Fibroblast of skin of left quadriceps (primary cell): ENCODE measurements at regions not wholly inside any gene's neighbourhood (a gene's known extent, or its start where the extent isn't known, plus 50 kb on each side); places are given as distances from the start of the nearest gene placed in this dataset.
A peak's percentile ranks its signal among the peaks of the same experiment; 100 is the strongest.

ENCODE experiments used
- DNase-seq, 2 experiments: peaks; one replicate each; pipeline ENCODE4 v3.0.0-alpha.2; 2013; ENCODE audit warnings: low read depth in 2 of 2

GRCh38 chr5:171509467-171509866 is 90.0 kb downstream of the FGF18 start:
- DNase-seq, result no peak

DNA sequence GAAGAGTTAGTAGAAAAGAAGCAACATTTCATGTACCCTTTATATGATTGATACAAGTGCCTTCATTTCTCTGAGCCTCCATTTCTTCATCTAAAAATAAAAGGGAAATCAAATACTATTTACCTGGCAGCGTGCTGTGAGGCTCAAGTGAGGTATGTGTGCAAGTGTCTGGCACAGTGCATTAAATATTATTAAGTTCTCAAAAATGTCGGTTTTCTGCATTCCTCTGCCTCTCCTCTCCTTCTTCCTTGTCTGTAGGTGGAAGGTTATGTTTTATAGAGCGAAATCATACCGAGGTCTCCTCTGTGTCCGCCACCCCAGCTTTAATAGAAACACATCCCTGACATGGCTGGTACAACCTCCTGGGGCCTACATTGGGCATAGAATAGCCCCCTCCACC is 93.0 kb downstream of the FGF18 start:
- no peak for DNase-seq

- DNase-seq, result no peak
These were observed 94.1 kb downstream of the FGF18 start for GRCh38 chr5:171513591-171513990.

DNA sequence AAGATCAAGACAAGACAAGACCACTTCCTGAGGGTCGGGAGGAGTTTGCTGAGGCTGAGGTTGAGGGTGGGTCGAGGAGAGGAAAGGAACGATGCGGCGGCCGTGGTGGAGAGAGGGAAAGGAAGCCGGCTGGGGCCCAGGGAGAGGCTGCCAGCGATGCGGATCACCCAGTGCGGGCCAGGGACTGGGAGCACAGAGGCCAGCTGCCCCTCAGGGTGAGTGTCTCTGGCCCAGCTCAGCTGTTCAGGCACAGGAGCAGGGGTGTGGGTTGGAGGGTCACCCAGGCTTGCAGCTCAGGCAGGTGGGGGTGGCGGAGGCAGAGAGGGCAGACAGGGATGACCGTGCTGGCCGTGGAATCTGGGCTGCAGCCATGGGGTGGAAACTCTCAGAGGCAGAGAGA is 99.5 kb downstream of the FGF18 start:
- no peak for DNase-seq

DNA sequence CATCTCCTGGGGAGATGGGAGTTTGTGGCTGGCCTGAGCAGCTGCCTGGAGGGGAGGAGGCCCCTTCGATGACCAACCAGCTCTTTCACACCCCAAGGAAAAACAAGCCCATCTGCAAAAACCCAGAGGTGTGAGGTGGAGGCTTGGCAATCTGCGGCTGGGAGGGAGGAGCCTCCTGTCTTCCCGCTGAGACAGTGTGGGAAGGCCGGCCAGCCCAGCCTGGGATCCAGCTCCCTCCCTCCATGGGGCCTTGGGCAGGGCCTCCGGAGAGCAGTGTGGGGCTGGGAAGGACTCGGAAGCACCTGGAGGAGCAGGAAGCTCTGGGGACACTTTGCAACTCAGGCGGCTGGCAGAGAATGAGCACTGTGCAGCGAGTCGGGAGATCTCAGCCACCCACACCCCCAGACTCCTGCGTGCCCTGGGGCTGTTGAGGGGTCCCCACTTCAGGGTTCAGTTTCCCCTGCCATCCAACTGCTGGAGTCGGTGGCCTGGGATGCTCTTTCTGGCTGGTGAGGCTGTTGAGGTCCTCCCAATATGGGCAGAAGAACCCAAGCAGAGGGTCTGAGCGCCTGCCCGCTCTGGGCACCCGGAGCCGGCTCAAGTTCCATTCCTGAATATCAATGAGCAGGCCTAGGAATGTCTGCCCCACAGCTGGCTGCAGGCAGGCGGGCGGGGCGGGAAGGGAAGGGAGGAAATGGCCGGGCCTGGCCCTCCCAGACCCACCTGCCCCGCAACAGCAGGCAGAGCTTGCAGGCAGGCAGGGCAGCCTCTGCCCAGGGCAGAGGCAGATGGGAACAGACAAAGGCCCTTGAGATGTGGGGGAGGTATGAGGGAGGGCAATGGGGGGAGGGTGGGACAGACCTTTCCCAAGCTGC is 101.1 kb downstream of the FGF18 start:
- DNase-seq, result peak; percentile 8 to 22

GRCh38 chr5:171521219-171521633 is 101.8 kb downstream of the FGF18 start:
- peak; percentile 86 to 87 for DNase-seq

- no peak for DNase-seq
These were observed 102.2 kb downstream of the FGF18 start for GRCh38 chr5:171521679-171522078.

- DNase-seq, result no peak
These were observed 104.3 kb downstream of the FGF18 start for GRCh38 chr5:171523781-171524180.

GRCh38 chr5:171524466-171524865 is 105.0 kb downstream of the FGF18 start:
- no peak for DNase-seq

DNA sequence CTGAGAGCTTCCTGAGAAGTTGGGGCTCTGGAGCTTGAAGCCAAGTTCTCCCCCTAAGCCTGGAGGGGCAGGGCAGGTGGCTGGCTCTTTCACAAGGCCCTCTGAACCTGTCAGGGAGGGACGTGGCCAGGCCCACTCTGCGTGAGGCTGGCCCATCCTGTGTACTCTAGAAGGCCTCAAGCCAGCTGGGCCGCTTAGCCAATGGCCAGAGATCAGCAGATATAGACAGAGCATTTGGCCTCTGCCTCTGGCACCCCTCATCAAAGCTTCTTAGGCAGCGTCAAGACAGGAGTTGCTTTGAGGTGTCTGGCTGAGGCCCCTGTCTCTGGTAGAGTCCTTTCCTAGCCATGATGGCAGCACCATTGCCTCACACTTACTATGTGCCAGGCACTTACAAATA is 105.6 kb downstream of the FGF18 start:
- DNase-seq, result no peak

DNA sequence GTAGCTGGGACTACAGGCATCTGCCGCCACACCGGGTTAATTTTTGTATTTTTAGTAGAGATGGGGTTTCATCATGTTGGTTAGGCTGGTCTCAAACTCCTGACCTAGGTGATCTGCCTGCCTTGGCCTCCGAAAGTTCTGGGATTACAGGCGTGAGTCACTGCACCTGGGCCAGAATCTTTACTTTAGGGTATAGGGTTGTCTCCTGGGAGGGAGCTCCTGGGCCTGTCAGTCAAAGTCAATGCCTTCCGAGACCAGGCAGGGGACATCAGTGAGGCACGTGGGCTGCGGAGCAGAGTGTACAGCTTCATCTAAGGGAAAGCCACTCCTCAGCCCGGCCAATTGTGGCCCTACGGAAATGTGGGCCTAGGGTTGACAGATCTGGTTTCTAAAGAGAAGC is 108.6 kb downstream of the FGF18 start:
- no peak for DNase-seq

DNA sequence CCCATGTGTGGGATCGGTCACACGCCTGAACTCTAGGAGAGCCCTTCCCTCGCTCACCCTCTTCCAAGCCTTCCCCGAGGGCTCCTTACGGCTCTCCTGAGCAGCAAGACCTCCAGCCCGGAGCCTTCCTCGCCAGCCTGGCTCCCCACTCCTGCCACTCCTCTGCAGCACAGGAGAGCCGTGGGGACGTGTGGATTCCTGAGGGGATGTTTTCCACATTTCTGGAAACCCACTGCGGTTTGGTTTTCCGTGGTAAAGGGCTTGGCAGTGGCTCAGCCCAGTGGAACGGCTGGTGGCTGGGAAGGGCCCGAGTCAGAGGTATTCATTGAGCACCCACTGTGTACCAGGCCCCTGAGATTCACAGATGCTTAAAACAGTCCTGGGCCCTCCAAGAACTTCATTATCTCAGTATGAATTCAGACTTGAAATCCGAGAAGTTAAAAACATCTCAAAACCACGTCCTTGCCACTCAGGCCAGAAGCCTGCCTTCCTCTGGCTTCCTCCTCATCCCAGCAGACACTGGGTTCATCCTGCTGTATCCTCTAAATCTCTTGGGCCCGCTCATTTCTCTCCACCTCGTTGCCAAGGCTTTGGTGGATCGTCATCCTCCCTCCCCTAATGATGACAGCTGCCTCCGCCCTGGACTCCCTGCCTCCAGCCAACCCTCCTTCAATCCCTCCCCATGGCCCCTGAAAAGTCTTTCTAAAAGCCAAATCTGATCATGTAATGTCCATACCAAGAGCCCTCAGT is 109.6 kb downstream of the FGF18 start:
- no peak for DNase-seq

DNA sequence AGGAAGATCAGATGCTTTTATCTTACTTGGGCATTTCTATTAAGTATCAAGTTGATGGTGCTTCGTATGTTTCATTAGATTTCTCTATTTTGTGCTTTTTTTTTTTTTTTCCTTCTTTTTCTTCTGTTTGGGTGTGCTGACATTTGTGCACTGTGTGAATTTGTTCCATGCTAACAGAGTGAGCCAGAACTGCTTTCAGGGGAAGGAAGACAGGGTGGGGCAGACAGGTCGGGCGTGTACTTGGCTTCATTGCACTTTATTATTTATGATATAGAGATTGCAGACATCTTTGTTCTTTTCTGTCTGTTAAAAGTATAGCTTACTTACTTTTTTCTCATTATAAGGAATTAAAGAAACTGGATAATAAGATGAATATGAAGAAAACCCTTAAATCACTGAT is 112.2 kb downstream of the FGF18 start:
- DNase-seq, result no peak

- DNase-seq, result no peak
These were observed 113.7 kb downstream of the FGF18 start for GRCh38 chr5:171533153-171533552.

DNA sequence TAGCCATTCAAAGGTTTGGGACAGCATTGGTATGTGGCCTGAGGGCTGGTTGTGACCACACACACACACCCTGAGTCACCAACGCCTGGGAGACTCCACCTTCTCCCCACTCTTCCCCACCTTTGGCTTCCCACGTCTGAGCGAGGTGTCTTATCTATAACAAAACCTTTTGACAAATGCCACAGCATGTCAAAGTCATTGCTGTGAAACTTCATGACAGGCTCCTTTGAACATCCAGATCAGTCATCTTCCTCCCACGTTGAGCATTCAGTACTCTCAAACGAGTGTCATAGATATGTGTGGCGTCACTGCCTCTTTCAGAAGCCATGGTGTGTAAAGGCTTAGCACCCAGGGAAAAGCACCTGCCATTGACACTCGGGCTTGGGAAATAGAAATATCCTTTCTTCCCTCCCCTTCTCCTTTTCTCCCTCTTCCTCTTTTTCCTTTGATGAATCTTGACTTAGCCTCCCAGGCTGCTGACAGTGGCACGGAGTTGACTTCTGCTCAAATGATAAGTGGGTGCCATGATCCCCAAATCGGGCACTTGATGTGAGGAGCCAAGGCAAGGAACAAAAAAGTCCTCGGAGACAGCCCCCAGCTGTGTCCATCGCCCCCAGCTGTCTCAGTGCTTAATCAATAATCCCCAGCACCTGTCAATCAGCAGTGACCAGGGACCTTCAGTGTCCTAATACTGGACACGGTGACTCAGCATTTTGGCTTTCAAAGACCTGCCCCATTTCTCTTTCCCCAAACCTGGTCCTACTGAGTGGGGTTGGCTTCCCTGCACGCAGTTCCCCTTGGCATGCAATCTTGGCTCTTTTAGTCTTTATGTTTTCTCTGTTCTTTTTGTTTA is 114.8 kb downstream of the FGF18 start:
- no peak for DNase-seq

- no peak for DNase-seq
These were observed 115.7 kb downstream of the FGF18 start for GRCh38 chr5:171535162-171535561.

- peak; percentile 34 to 37 for DNase-seq
These were observed 117.8 kb downstream of the FGF18 start for GRCh38 chr5:171537070-171537849.

- DNase-seq, result no peak
These were observed 118.6 kb downstream of the FGF18 start for GRCh38 chr5:171537923-171538537.

- DNase-seq, result no peak
These were observed 119.2 kb downstream of the FGF18 start for GRCh38 chr5:171538681-171539080.

GRCh38 chr5:171540865-171541264 is 121.4 kb downstream of the FGF18 start:
- DNase-seq, result no peak

DNA sequence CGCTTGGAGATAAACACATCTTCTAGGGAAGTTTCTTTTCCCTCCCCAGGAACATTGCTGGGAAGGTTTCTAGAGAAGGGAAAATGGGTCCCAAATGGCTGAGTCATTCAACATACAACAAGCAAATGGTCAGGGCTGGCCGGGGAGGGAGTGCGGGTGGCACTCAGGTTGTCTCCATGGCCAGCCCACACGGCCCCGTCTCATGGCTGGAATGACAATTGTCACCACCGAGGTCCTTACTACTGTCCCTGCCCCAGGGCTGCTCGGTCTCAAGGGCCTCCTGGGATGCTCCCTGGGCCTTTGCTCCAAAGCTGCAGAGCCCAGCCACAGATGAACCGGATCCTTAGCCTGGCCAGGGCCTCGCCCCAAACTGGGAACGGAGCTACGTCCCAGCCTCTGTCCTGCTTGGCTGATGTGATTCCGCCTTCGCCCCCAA is 121.9 kb downstream of the FGF18 start:
- DNase-seq, result no peak
